Neural crest cell (in vitro differentiated cells): ENCODE measurements at regions not wholly inside any gene's neighbourhood (a gene's known extent, or its start where the extent isn't known, plus 50 kb on each side); places are given as distances from the start of the nearest gene placed in this dataset.
"Not testable (repeated sequence)": the region's sequence is repeated elsewhere in the genome, so short reads cannot be mapped to it uniquely, and the experiment has no call there.

Experiments used
- DNase-seq: peaks from one replicate; pipeline ENCODE4 v3.0.0; 2021; ENCODE audit warnings: low read depth, mixed read lengths, low spot score
- H3K27ac Mint-ChIP-seq: one replicate; pipeline ENCODE4 v1.8.0; 2021; ENCODE audit warnings: mild to moderate bottlenecking, mixed read lengths; ENCODE audit not compliant: unreplicated experiment
- H3K27me3 Mint-ChIP-seq: 2 replicates; pipeline ENCODE4 v1.8.0; 2021; ENCODE audit warnings: low read depth, mild to moderate bottlenecking, mixed read lengths
- H3K36me3 Mint-ChIP-seq: 2 replicates; pipeline ENCODE4 v1.8.0; 2021; ENCODE audit warnings: low read depth, mild to moderate bottlenecking, mixed read lengths
- H3K4me1 Mint-ChIP-seq: 2 replicates; pipeline ENCODE4 v1.8.0; 2021; ENCODE audit warnings: mixed read lengths
- H3K4me3 Mint-ChIP-seq: one replicate; pipeline ENCODE4 v1.8.0; 2021; ENCODE audit warnings: mild to moderate bottlenecking, mixed read lengths
- H3K9me3 Mint-ChIP-seq: 2 replicates; pipeline ENCODE4 v1.8.0; 2021; ENCODE audit warnings: mixed read lengths

- not testable (repeated sequence) for H3K4me3 Mint-ChIP-seq, H3K4me1 Mint-ChIP-seq, H3K27me3 Mint-ChIP-seq, H3K36me3 Mint-ChIP-seq, H3K9me3 Mint-ChIP-seq, H3K27ac Mint-ChIP-seq, DNase-seq
Measured at GRCh38 chr1:120668187-120668586, 55.6 kb upstream of the NBPF26 start.
